PC-3 (cell line): ENCODE measurements at regions not wholly inside any gene's neighbourhood (a gene's known extent, or its start where the extent isn't known, plus 50 kb on each side); places are given as distances from the start of the nearest gene placed in this dataset.

Source experiments
- EZH2 ChIP-seq: fragments of 300-600 bp; sonication (generic); IDR thresholded peaks from one replicate; pipeline ENCODE4 v1.6.1; 2017; ENCODE audit warnings: antibody characterized with exemption, mild to moderate bottlenecking, low read length; ENCODE audit not compliant: unreplicated experiment
- EZH2phosphoT487 ChIP-seq: fragments of 300-600 bp; sonication (generic); IDR thresholded peaks from 2 replicates; pipeline ENCODE4 v1.6.1; 2018; ENCODE audit warnings: mild to moderate bottlenecking, antibody characterized with exemption, low read length, borderline replicate concordance
- TF ChIP-seq, protein P1 (sequence below): fragments of 300-600 bp; sonication (generic); conservative IDR thresholded peaks from 2 replicates; pipeline ENCODE4 v1.5.1; 2017; ENCODE audit warnings: antibody characterized with exemption, low read depth, mild to moderate bottlenecking, low read length

DNA sequence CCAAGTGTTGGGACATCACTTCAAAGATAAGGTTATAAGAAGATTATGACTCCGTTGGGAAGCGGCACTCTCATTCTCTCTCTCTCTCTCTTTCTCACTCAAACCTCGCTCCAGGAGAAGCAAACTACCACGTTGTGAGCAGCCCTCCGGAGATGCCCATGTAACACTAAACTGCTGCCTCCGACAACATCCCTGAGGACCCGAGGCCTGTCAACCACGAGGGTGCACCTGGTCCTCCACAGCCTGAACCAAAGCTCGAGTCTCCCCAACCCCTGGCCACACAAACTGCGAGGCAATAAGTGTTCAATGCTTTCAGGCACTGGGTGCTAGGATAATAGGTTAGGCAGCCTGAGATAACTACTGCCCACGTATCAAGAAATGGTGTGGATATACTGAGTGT, 654.5 kb upstream of the ID2 start:
- TF ChIP-seq, protein P1, sequence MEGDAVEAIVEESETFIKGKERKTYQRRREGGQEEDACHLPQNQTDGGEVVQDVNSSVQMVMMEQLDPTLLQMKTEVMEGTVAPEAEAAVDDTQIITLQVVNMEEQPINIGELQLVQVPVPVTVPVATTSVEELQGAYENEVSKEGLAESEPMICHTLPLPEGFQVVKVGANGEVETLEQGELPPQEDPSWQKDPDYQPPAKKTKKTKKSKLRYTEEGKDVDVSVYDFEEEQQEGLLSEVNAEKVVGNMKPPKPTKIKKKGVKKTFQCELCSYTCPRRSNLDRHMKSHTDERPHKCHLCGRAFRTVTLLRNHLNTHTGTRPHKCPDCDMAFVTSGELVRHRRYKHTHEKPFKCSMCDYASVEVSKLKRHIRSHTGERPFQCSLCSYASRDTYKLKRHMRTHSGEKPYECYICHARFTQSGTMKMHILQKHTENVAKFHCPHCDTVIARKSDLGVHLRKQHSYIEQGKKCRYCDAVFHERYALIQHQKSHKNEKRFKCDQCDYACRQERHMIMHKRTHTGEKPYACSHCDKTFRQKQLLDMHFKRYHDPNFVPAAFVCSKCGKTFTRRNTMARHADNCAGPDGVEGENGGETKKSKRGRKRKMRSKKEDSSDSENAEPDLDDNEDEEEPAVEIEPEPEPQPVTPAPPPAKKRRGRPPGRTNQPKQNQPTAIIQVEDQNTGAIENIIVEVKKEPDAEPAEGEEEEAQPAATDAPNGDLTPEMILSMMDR: no peak
- TF ChIP-seq EZH2 (no peak), EZH2phosphoT487 (no peak)
